Smooth muscle cell (in vitro differentiated cells): ENCODE measurements at regions not wholly inside any gene's neighbourhood (a gene's known extent, or its start where the extent isn't known, plus 50 kb on each side); places are given as distances from the start of the nearest gene placed in this dataset.
A peak's percentile ranks its signal among the peaks of the same experiment; 100 is the strongest.

Source experiments
- DNase-seq: peaks from one replicate; lab custom pipeline; 2025; ENCODE audit not compliant: unreplicated experiment; lab: John Stamatoyannopoulos, UW
- H2AFZ ChIP-seq: fragments of 200-600 bp; sonication (generic); 2 replicates; pipeline ENCODE4 v1.6.0; 2016; ENCODE audit warnings: antibody characterized with exemption, low read depth, mild to moderate bottlenecking
- H3F3A ChIP-seq: fragments of 200-600 bp; sonication (generic); 2 replicates; pipeline ENCODE4 v1.6.0; 2017; ENCODE audit warnings: antibody characterized with exemption, low read depth
- H3K27ac ChIP-seq: fragments of 200-600 bp; sonication (generic); 2 replicates; pipeline ENCODE4 v1.5.1; 2016; ENCODE audit warnings: low read depth, mild to moderate bottlenecking
- H3K27me3 ChIP-seq: fragments of 200-600 bp; sonication (generic); 2 replicates; pipeline ENCODE4 v1.6.1; 2016; ENCODE audit warnings: low read depth, mild to moderate bottlenecking
- H3K36me3 ChIP-seq: fragments of 200-600 bp; sonication (generic); 2 replicates; pipeline ENCODE4 v1.5.1; 2016; ENCODE audit warnings: low read depth
- H3K4me1 ChIP-seq: fragments of 200-600 bp; sonication (generic); 2 replicates; pipeline ENCODE4 v1.5.1; 2016; ENCODE audit warnings: low read depth
- H3K4me2 ChIP-seq: fragments of 200-600 bp; sonication (generic); 2 replicates; pipeline ENCODE4 v1.6.0; 2016; ENCODE audit warnings: mild to moderate bottlenecking
- H3K4me3 ChIP-seq: fragments of 200-600 bp; sonication (generic); 2 replicates; pipeline ENCODE4 v1.5.1; 2016; ENCODE audit warnings: mild to moderate bottlenecking
- H3K79me2 ChIP-seq: fragments of 200-600 bp; sonication (generic); 2 replicates; pipeline ENCODE4 v1.6.0; 2016; ENCODE audit warnings: low read depth, mild to moderate bottlenecking
- H3K9ac ChIP-seq: fragments of 200-600 bp; sonication (generic); 2 replicates; pipeline ENCODE4 v1.6.0; 2016; ENCODE audit warnings: low read depth
- H3K9me3 ChIP-seq: fragments of 200-600 bp; sonication (generic); replicated peaks from 2 replicates; pipeline ENCODE4 v1.5.1; 2016; ENCODE audit warnings: low read depth
- H4K20me1 ChIP-seq: fragments of 200-600 bp; sonication (generic); 2 replicates; pipeline ENCODE4 v1.6.0; 2016; ENCODE audit warnings: low read depth
- WGBS: methylation state at CpG from one replicate; pipeline ENCODE4 v1.1.7; 2016; ENCODE audit warnings: low lambda C conversion rate; 5-methylcytosine and 5-hydroxymethylcytosine counted together
- TF ChIP-seq, protein P1 (sequence below): fragments of 200-600 bp; sonication (generic); IDR thresholded peaks from 2 replicates; pipeline ENCODE4 v1.5.1; 2017; ENCODE audit warnings: borderline replicate concordance, mild to moderate bottlenecking, antibody characterized with exemption; ENCODE audit not compliant: insufficient read depth, poor library complexity, severe bottlenecking

DNA sequence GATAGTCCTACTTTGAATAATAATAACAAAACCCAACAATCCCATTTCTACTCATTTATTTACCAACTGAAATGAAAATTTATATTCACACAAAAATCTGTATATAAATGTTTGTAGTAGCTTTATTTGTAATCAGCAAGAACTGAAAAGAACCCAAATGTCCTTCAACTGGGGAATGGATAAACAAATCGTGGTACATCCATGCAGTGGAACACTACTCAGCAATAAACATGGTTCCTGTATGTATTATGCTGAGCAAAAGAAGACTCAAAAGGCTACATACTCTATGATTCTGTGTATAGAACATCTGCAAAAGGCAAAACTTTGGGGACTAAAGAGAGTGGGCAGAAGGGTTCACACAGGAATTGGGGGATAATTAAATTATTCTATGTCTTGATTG, 136.1 kb upstream of the HAND1 start:
- Histone ChIP-seq H3K4me3 (no peak overlapping the region), H3F3A (peaks cover 8% of the 10 kb centered on the region), H3K36me3 (no peaks in the 10 kb centered on the region), H3K4me1 (peaks cover 11% of the 10 kb centered on the region), H3K9ac (no peak overlapping the region), H4K20me1 (no peaks in the 10 kb centered on the region), H2AFZ (no peak overlapping the region), H3K27ac (no peak overlapping the region), H3K9me3 (no peaks in the 10 kb centered on the region), H3K79me2 (no peaks in the 10 kb centered on the region), H3K4me2 (no peak overlapping the region), H3K27me3 (no peaks in the 10 kb centered on the region)
- TF ChIP-seq, protein P1, sequence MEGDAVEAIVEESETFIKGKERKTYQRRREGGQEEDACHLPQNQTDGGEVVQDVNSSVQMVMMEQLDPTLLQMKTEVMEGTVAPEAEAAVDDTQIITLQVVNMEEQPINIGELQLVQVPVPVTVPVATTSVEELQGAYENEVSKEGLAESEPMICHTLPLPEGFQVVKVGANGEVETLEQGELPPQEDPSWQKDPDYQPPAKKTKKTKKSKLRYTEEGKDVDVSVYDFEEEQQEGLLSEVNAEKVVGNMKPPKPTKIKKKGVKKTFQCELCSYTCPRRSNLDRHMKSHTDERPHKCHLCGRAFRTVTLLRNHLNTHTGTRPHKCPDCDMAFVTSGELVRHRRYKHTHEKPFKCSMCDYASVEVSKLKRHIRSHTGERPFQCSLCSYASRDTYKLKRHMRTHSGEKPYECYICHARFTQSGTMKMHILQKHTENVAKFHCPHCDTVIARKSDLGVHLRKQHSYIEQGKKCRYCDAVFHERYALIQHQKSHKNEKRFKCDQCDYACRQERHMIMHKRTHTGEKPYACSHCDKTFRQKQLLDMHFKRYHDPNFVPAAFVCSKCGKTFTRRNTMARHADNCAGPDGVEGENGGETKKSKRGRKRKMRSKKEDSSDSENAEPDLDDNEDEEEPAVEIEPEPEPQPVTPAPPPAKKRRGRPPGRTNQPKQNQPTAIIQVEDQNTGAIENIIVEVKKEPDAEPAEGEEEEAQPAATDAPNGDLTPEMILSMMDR = no peak
- 100% methylated on average over 1 of the region's 1 CpG for WGBS
- DNase-seq = no peak

DNA sequence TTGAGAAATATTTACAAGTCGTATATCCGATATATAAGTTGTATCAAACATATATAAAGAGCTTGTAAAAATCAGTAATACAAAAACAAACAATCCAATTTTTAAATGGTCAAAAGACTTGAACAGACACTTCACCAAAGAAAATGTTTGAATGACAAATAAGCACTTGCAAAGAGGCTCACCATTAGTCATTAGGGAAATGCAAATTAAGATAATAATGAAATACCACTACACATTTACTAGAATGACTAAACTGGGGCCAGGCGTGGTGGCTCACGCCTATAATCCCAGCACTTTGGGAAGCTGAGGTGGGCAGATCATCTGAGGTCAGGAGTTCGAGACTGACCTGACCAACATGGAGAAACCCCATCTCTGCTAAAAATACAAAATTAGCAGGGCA, 134.6 kb upstream of the HAND1 start:
- Histone ChIP-seq H3K27ac (no peak overlapping the region), H3K4me1 (peaks cover 23% of the 10 kb centered on the region), H3K36me3 (no peaks in the 10 kb centered on the region), H3K27me3 (no peaks in the 10 kb centered on the region), H4K20me1 (no peaks in the 10 kb centered on the region), H3K9ac (no peak overlapping the region), H3K4me3 (no peak overlapping the region), H3K79me2 (no peaks in the 10 kb centered on the region), H3F3A (peaks cover 4% of the 10 kb centered on the region), H3K9me3 (no peaks in the 10 kb centered on the region), H3K4me2 (no peak overlapping the region), H2AFZ (no peak overlapping the region)
- 88% methylated on average over 5 of the region's 5 CpGs for WGBS
- TF ChIP-seq, protein P1 = no peak
- no peak for DNase-seq

DNA sequence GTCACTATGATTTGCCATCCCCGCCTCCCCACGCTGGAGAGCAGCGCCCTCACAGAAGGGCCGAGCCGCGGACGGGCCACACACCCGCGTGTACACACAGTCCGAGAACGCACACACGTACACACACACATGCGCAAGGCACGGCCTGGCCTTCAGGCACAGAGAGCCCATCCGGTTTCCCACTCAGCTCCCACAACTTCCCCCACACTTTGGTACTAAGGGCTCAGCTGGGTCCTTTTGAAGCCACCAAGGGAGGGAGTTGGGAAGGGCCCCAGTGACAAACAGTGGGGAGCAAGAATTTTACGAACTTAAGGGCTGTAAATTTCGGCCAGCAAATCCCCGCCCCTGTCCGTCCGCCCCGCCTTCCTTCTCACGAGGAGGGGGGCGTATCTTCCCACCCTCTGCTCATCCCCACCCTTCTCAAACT, 133.3 kb upstream of the HAND1 start:
- Histone ChIP-seq H3K4me2 (peak overlapping the region; percentile 97), H3K79me2 (no peaks in the 10 kb centered on the region), H3K4me1 (peaks cover 23% of the 10 kb centered on the region), H2AFZ (peak overlapping the region; percentile 36), H3K27ac (no peak overlapping the region), H3K36me3 (no peaks in the 10 kb centered on the region), H4K20me1 (no peaks in the 10 kb centered on the region), H3K9ac (no peak overlapping the region), H3K9me3 (no peaks in the 10 kb centered on the region), H3F3A (peaks cover 10% of the 10 kb centered on the region), H3K27me3 (no peaks in the 10 kb centered on the region), H3K4me3 (peak overlapping the region; percentile 59)
- TF ChIP-seq, protein P1 = no peak
- no peak for DNase-seq
- 13% methylated on average over 23 of the region's 23 CpGs for WGBS
